ENCODE measurements at regions not wholly inside any gene's neighbourhood (a gene's known extent, or its start where the extent isn't known, plus 50 kb on each side); places are given as distances from the start of the nearest gene placed in this dataset.

DNA sequence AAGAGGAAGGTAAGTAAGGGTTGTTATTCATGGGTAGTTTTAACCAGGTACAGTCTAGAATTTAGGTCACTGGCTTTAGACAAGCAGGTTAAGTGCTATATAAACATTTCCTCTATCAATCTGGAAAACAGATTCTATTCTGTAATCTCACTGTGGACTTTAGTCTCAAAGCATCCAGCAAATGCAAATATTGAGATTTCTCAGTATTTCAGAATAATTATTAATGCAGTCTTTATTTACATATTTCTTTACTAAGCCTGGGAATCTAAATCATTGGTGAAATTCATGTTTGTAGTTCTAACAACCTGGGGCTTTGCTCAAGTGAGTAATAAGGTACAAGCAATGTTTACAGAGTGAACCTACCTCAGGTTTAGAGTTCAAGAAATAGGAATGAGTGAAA, 61.9 kb downstream of the SLC41A2 start (continued):
- TF ChIP-seq, protein P1, sequence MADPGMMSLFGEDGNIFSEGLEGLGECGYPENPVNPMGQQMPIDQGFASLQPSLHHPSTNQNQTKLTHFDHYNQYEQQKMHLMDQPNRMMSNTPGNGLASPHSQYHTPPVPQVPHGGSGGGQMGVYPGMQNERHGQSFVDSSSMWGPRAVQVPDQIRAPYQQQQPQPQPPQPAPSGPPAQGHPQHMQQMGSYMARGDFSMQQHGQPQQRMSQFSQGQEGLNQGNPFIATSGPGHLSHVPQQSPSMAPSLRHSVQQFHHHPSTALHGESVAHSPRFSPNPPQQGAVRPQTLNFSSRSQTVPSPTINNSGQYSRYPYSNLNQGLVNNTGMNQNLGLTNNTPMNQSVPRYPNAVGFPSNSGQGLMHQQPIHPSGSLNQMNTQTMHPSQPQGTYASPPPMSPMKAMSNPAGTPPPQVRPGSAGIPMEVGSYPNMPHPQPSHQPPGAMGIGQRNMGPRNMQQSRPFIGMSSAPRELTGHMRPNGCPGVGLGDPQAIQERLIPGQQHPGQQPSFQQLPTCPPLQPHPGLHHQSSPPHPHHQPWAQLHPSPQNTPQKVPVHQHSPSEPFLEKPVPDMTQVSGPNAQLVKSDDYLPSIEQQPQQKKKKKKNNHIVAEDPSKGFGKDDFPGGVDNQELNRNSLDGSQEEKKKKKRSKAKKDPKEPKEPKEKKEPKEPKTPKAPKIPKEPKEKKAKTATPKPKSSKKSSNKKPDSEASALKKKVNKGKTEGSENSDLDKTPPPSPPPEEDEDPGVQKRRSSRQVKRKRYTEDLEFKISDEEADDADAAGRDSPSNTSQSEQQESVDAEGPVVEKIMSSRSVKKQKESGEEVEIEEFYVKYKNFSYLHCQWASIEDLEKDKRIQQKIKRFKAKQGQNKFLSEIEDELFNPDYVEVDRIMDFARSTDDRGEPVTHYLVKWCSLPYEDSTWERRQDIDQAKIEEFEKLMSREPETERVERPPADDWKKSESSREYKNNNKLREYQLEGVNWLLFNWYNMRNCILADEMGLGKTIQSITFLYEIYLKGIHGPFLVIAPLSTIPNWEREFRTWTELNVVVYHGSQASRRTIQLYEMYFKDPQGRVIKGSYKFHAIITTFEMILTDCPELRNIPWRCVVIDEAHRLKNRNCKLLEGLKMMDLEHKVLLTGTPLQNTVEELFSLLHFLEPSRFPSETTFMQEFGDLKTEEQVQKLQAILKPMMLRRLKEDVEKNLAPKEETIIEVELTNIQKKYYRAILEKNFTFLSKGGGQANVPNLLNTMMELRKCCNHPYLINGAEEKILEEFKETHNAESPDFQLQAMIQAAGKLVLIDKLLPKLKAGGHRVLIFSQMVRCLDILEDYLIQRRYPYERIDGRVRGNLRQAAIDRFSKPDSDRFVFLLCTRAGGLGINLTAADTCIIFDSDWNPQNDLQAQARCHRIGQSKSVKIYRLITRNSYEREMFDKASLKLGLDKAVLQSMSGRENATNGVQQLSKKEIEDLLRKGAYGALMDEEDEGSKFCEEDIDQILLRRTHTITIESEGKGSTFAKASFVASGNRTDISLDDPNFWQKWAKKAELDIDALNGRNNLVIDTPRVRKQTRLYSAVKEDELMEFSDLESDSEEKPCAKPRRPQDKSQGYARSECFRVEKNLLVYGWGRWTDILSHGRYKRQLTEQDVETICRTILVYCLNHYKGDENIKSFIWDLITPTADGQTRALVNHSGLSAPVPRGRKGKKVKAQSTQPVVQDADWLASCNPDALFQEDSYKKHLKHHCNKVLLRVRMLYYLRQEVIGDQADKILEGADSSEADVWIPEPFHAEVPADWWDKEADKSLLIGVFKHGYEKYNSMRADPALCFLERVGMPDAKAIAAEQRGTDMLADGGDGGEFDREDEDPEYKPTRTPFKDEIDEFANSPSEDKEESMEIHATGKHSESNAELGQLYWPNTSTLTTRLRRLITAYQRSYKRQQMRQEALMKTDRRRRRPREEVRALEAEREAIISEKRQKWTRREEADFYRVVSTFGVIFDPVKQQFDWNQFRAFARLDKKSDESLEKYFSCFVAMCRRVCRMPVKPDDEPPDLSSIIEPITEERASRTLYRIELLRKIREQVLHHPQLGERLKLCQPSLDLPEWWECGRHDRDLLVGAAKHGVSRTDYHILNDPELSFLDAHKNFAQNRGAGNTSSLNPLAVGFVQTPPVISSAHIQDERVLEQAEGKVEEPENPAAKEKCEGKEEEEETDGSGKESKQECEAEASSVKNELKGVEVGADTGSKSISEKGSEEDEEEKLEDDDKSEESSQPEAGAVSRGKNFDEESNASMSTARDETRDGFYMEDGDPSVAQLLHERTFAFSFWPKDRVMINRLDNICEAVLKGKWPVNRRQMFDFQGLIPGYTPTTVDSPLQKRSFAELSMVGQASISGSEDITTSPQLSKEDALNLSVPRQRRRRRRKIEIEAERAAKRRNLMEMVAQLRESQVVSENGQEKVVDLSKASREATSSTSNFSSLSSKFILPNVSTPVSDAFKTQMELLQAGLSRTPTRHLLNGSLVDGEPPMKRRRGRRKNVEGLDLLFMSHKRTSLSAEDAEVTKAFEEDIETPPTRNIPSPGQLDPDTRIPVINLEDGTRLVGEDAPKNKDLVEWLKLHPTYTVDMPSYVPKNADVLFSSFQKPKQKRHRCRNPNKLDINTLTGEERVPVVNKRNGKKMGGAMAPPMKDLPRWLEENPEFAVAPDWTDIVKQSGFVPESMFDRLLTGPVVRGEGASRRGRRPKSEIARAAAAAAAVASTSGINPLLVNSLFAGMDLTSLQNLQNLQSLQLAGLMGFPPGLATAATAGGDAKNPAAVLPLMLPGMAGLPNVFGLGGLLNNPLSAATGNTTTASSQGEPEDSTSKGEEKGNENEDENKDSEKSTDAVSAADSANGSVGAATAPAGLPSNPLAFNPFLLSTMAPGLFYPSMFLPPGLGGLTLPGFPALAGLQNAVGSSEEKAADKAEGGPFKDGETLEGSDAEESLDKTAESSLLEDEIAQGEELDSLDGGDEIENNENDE (IDR thresholded peaks at IDR 0.05; ENCODE audit: insufficient replicate concordance, low read length): no peak
- no peak for TF ChIP-seq PHF8 (conservative IDR thresholded peaks at IDR 0.05; ENCODE audit: low read depth, low read length)
- no peak for TF ChIP-seq NRF1 (IDR thresholded peaks at IDR 0.05; ENCODE audit: low read depth, low read length)
- TF ChIP-seq TAF1 (IDR thresholded peaks at IDR 0.05; ENCODE audit: low read depth, low read length): no peak

All from H1 (cell line).